SK-N-SH (cell line): ENCODE measurements at regions not wholly inside any gene's neighbourhood (a gene's known extent, or its start where the extent isn't known, plus 50 kb on each side); places are given as distances from the start of the nearest gene placed in this dataset.

Experiments
- CTCF ChIA-PET: fragments of 300-600, 350-600 bp; formaldehyde crosslinking; extraction: SDS; loops from one replicate; lab custom pipeline; 2021; lab: Yijun Ruan, JAX
- POLR2A ChIA-PET: fragments of 350-600 bp; sonication (Branson Sonifier 250); formaldehyde crosslinking; extraction: SDS; loops from one replicate; lab custom pipeline; 2020; ENCODE audit warnings: antibody characterized with exemption, inconsistent platforms; lab: Yijun Ruan, JAX
- DNase-seq: peaks from one replicate; pipeline ENCODE4 v3.0.0; 2012
- H2AFZ ChIP-seq: fragments of 200-600 bp; sonication (generic); 2 replicates; pipeline ENCODE4 v1.8.1; 2016; ENCODE audit warnings: antibody characterized with exemption, mild to moderate bottlenecking, low read depth
- H3F3A ChIP-seq: fragments of 200-600 bp; sonication (generic); replicated peaks from 2 replicates; pipeline ENCODE3; 2016; ENCODE audit warnings: antibody characterized with exemption, mild to moderate bottlenecking; ENCODE audit not compliant: insufficient read depth
- H3K27ac ChIP-seq, 2 experiments: fragments of 200-500 bp in 1 of 2; fragments of 200-600 bp in 1 of 2; sonication (Bioruptor generic) in 1 of 2; sonication (generic), shearing (Covaris generic) in 1 of 2; 2 replicates each; pipeline versions ENCODE4 v1.5.1 to v1.6.1; 2014 to 2016; ENCODE audit warnings: low read depth in 2 of 2, inconsistent platforms in 1 of 2, low read length in 1 of 2, mild to moderate bottlenecking in 1 of 2, mixed read lengths in 1 of 2
- H3K27me3 ChIP-seq: fragments of 200-600 bp; sonication (generic), shearing (Covaris generic); 2 replicates; pipeline ENCODE4 v1.6.1; 2016; ENCODE audit warnings: mixed run types; ENCODE audit not compliant: insufficient read depth
- H3K36me3 ChIP-seq, 2 experiments: fragments of 200-500 bp in 1 of 2; fragments of 200-600 bp in 1 of 2; sonication (Bioruptor generic) in 1 of 2; sonication (generic) in 1 of 2; replicated peaks in 1 of 2; 2 replicates each; pipeline versions ENCODE3 to v1.5.1; 2014 to 2016; ENCODE audit warnings: low read length in 1 of 2, mild to moderate bottlenecking in 1 of 2; ENCODE audit not compliant: insufficient read depth in 2 of 2, control insufficient read depth in 1 of 2
- H3K4me1 ChIP-seq, 2 experiments: fragments of 200-500 bp in 1 of 2; fragments of 200-600 bp in 1 of 2; sonication (Bioruptor generic) in 1 of 2; sonication (generic), shearing (Covaris generic) in 1 of 2; 2 replicates each; pipeline versions ENCODE4 v1.5.1 to v1.6.1; 2014 to 2016; ENCODE audit warnings: low read depth in 1 of 2, low read length in 1 of 2, mixed run types in 1 of 2; ENCODE audit not compliant: insufficient read depth in 2 of 2, control insufficient read depth in 1 of 2
- H3K4me2 ChIP-seq: fragments of 200-600 bp; sonication (generic), shearing (Covaris generic); 2 replicates; pipeline ENCODE4 v1.6.1; 2017; ENCODE audit warnings: mixed run types
- H3K4me3 ChIP-seq, 2 experiments: fragments of 200-500 bp in 1 of 2; fragments of 200-600 bp in 1 of 2; sonication (Bioruptor generic) in 1 of 2; sonication (generic), shearing (Covaris generic) in 1 of 2; 2 replicates each; pipeline versions ENCODE4 v1.5.1 to v1.8.1; 2014 to 2016; ENCODE audit warnings: low read depth in 2 of 2, inconsistent platforms in 1 of 2, low read length in 1 of 2, mild to moderate bottlenecking in 1 of 2, mixed read lengths in 1 of 2, moderate library complexity in 1 of 2
- H3K79me2 ChIP-seq: fragments of 200-600 bp; sonication (generic); 2 replicates; pipeline ENCODE4 v1.8.1; 2017; ENCODE audit warnings: mild to moderate bottlenecking; ENCODE audit not compliant: insufficient read depth
- H3K9ac ChIP-seq: fragments of 200-600 bp; sonication (generic); 2 replicates; pipeline ENCODE4 v1.6.1; 2017; ENCODE audit warnings: mixed run types
- H3K9me2 ChIP-seq: fragments of 200-600 bp; sonication (generic); 2 replicates; pipeline ENCODE4 v1.6.1; 2017; ENCODE audit warnings: mixed run types
- H3K9me3 ChIP-seq: fragments of 200-600 bp; sonication (generic); 2 replicates; pipeline ENCODE4 v1.6.1; 2017; ENCODE audit warnings: mixed run types, mild to moderate bottlenecking, moderate library complexity
- H4K20me1 ChIP-seq: fragments of 200-600 bp; sonication (generic); 2 replicates; pipeline ENCODE4 v1.6.1; 2017; ENCODE audit warnings: mild to moderate bottlenecking, mixed run types; ENCODE audit not compliant: insufficient read depth
- CHD2 ChIP-seq: fragments of 150-350 bp; IDR thresholded peaks from 2 replicates; pipeline ENCODE4 v1.6.1; 2018; ENCODE audit warnings: low read length; ENCODE audit not compliant: partially characterized antibody
- ELF1 ChIP-seq: IDR thresholded peaks from 2 replicates; pipeline ENCODE4 v1.4.0; 2012
- EZH2phosphoT487 ChIP-seq: fragments of 200-600 bp; sonication (generic); IDR thresholded peaks from 2 replicates; pipeline ENCODE4 v1.6.1; 2017; ENCODE audit warnings: low read depth, mixed run types, mild to moderate bottlenecking, antibody characterized with exemption, moderate library complexity, borderline replicate concordance
- FOXJ3 ChIP-seq: sonication (generic); formaldehyde crosslinking; IDR thresholded peaks from 2 replicates; pipeline ENCODE4 v1.5.1; 2020; ENCODE audit warnings: mild to moderate bottlenecking, missing genetic modification reagents
- JUND ChIP-seq: IDR thresholded peaks from 2 replicates; pipeline ENCODE4 v1.4.0; 2012
- MEF2A ChIP-seq: IDR thresholded peaks from 2 replicates; pipeline ENCODE4 v1.4.0; 2012; ENCODE audit warnings: low read depth, borderline replicate concordance
- NRF1 ChIP-seq: IDR thresholded peaks from 2 replicates; pipeline ENCODE4 v1.6.1; 2012; ENCODE audit warnings: low read depth, mild to moderate bottlenecking, low read length
- RXRA ChIP-seq: IDR thresholded peaks from 2 replicates; pipeline ENCODE4 v1.4.0; 2012; ENCODE audit warnings: low read depth, mild to moderate bottlenecking, borderline replicate concordance
- SIN3A ChIP-seq: IDR thresholded peaks from 2 replicates; pipeline ENCODE4 v1.6.1; 2012; ENCODE audit warnings: low read depth, mild to moderate bottlenecking, low read length, moderate library complexity, borderline replicate concordance
- TCF12 ChIP-seq: IDR thresholded peaks from 2 replicates; pipeline ENCODE4 v1.4.0; 2012
- TEAD4 ChIP-seq: IDR thresholded peaks from 2 replicates; pipeline ENCODE4 v1.4.0; 2012; ENCODE audit warnings: mild to moderate bottlenecking, borderline replicate concordance; ENCODE audit not compliant: insufficient read depth
- YY1 ChIP-seq: IDR thresholded peaks from 2 replicates; pipeline ENCODE4 v1.4.0; 2012; ENCODE audit warnings: low read depth, mild to moderate bottlenecking
- WGBS: methylation state at CpG from one replicate; pipeline ENCODE4 v1.1.6; 2017; ENCODE audit warnings: low lambda C conversion rate; 5-methylcytosine and 5-hydroxymethylcytosine counted together
- TF ChIP-seq, protein P1 (sequence below): fragments of 150-350 bp; IDR thresholded peaks from 2 replicates; pipeline ENCODE4 v1.6.1; 2016; ENCODE audit warnings: mild to moderate bottlenecking, low read depth, low read length
- TF ChIP-seq, protein P2 (sequence below): IDR thresholded peaks from 2 replicates; pipeline ENCODE4 v1.4.0; 2012; ENCODE audit warnings: low read depth, borderline replicate concordance
- TF ChIP-seq, protein P3 (sequence below): IDR thresholded peaks from 2 replicates; pipeline ENCODE4; 2012
- TF ChIP-seq, protein P4 (sequence below): IDR thresholded peaks from 2 replicates; pipeline ENCODE4 v1.6.1; 2012; ENCODE audit warnings: mild to moderate bottlenecking, low read depth, low read length, moderate library complexity
- TF ChIP-seq, protein P5 (sequence below): fragments of 150-350 bp; IDR thresholded peaks from 2 replicates; pipeline ENCODE4 v1.6.1; 2017; ENCODE audit warnings: antibody characterized with exemption, low read length, low read depth, borderline replicate concordance
- TF ChIP-seq, protein P6 (sequence below): fragments of 200-600 bp; sonication (generic); IDR thresholded peaks from 2 replicates; pipeline ENCODE4 v1.6.1; 2017; ENCODE audit warnings: antibody characterized with exemption, mild to moderate bottlenecking, moderate library complexity
- TF ChIP-seq, protein P7 (sequence below): IDR thresholded peaks from 2 replicates; pipeline ENCODE4 v1.4.0; 2012; ENCODE audit warnings: low read depth, borderline replicate concordance
- TF ChIP-seq, protein P8 (sequence below): IDR thresholded peaks from 2 replicates; pipeline ENCODE4 v1.4.0; 2012; ENCODE audit warnings: low read depth

DNA sequence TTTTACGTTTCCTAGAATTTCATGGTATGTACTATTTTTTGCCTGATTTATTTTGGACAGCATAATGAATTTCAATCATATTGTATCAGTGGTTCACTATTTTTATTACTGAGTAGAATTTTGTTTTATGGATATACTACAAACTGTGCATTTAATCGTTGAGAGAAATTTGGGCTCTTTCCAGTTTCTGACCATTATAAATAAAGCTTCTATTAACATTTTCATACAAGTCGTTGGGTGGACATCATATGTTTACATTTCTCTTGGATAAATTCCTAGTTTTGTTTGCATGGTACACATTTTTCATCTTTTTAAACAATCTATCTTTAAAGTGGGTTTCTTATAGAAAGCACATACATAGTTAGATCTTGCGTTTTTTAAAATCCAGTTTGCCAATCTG lies 472.7 kb upstream of the MAGEB18 start:
- H4K20me1 ChIP-seq = no peaks in the 10 kb centered on the region
- H3K9me2 ChIP-seq = no peaks in the 10 kb centered on the region
- no peaks in the 10 kb centered on the region for H3F3A ChIP-seq
- no peak overlapping the region for H3K4me3 ChIP-seq
- 2% methylated on average over 4 of the region's 4 CpGs for WGBS
- no peaks in the 10 kb centered on the region for H3K27me3 ChIP-seq
- no peak for DNase-seq
- TF ChIP-seq, protein P1, sequence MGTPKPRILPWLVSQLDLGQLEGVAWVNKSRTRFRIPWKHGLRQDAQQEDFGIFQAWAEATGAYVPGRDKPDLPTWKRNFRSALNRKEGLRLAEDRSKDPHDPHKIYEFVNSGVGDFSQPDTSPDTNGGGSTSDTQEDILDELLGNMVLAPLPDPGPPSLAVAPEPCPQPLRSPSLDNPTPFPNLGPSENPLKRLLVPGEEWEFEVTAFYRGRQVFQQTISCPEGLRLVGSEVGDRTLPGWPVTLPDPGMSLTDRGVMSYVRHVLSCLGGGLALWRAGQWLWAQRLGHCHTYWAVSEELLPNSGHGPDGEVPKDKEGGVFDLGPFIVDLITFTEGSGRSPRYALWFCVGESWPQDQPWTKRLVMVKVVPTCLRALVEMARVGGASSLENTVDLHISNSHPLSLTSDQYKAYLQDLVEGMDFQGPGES = no peak
- TF ChIP-seq MEF2A = no peak
- TF ChIP-seq RXRA = no peak
- TF ChIP-seq JUND = no peak
- TF ChIP-seq YY1 = no peak
- TF ChIP-seq EZH2phosphoT487 = no peak
- TF ChIP-seq, protein P2, sequence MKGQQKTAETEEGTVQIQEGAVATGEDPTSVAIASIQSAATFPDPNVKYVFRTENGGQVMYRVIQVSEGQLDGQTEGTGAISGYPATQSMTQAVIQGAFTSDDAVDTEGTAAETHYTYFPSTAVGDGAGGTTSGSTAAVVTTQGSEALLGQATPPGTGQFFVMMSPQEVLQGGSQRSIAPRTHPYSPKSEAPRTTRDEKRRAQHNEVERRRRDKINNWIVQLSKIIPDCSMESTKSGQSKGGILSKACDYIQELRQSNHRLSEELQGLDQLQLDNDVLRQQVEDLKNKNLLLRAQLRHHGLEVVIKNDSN = no peak
- TF ChIP-seq, protein P3, sequence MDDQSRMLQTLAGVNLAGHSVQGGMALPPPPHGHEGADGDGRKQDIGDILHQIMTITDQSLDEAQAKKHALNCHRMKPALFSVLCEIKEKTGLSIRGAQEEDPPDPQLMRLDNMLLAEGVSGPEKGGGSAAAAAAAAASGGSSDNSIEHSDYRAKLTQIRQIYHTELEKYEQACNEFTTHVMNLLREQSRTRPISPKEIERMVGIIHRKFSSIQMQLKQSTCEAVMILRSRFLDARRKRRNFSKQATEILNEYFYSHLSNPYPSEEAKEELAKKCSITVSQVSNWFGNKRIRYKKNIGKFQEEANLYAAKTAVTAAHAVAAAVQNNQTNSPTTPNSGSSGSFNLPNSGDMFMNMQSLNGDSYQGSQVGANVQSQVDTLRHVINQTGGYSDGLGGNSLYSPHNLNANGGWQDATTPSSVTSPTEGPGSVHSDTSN = no peak
- TF ChIP-seq TEAD4 = no peak
- TF ChIP-seq, protein P4, sequence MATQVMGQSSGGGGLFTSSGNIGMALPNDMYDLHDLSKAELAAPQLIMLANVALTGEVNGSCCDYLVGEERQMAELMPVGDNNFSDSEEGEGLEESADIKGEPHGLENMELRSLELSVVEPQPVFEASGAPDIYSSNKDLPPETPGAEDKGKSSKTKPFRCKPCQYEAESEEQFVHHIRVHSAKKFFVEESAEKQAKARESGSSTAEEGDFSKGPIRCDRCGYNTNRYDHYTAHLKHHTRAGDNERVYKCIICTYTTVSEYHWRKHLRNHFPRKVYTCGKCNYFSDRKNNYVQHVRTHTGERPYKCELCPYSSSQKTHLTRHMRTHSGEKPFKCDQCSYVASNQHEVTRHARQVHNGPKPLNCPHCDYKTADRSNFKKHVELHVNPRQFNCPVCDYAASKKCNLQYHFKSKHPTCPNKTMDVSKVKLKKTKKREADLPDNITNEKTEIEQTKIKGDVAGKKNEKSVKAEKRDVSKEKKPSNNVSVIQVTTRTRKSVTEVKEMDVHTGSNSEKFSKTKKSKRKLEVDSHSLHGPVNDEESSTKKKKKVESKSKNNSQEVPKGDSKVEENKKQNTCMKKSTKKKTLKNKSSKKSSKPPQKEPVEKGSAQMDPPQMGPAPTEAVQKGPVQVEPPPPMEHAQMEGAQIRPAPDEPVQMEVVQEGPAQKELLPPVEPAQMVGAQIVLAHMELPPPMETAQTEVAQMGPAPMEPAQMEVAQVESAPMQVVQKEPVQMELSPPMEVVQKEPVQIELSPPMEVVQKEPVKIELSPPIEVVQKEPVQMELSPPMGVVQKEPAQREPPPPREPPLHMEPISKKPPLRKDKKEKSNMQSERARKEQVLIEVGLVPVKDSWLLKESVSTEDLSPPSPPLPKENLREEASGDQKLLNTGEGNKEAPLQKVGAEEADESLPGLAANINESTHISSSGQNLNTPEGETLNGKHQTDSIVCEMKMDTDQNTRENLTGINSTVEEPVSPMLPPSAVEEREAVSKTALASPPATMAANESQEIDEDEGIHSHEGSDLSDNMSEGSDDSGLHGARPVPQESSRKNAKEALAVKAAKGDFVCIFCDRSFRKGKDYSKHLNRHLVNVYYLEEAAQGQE = no peak
- no peak for TF ChIP-seq ELF1
- no peak for TF ChIP-seq NRF1
- TF ChIP-seq, protein P5, sequence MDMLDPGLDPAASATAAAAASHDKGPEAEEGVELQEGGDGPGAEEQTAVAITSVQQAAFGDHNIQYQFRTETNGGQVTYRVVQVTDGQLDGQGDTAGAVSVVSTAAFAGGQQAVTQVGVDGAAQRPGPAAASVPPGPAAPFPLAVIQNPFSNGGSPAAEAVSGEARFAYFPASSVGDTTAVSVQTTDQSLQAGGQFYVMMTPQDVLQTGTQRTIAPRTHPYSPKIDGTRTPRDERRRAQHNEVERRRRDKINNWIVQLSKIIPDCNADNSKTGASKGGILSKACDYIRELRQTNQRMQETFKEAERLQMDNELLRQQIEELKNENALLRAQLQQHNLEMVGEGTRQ = no peak
- TF ChIP-seq SIN3A = no peak
- TF ChIP-seq, protein P6, sequence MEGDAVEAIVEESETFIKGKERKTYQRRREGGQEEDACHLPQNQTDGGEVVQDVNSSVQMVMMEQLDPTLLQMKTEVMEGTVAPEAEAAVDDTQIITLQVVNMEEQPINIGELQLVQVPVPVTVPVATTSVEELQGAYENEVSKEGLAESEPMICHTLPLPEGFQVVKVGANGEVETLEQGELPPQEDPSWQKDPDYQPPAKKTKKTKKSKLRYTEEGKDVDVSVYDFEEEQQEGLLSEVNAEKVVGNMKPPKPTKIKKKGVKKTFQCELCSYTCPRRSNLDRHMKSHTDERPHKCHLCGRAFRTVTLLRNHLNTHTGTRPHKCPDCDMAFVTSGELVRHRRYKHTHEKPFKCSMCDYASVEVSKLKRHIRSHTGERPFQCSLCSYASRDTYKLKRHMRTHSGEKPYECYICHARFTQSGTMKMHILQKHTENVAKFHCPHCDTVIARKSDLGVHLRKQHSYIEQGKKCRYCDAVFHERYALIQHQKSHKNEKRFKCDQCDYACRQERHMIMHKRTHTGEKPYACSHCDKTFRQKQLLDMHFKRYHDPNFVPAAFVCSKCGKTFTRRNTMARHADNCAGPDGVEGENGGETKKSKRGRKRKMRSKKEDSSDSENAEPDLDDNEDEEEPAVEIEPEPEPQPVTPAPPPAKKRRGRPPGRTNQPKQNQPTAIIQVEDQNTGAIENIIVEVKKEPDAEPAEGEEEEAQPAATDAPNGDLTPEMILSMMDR = no peak
- TF ChIP-seq, protein P7, sequence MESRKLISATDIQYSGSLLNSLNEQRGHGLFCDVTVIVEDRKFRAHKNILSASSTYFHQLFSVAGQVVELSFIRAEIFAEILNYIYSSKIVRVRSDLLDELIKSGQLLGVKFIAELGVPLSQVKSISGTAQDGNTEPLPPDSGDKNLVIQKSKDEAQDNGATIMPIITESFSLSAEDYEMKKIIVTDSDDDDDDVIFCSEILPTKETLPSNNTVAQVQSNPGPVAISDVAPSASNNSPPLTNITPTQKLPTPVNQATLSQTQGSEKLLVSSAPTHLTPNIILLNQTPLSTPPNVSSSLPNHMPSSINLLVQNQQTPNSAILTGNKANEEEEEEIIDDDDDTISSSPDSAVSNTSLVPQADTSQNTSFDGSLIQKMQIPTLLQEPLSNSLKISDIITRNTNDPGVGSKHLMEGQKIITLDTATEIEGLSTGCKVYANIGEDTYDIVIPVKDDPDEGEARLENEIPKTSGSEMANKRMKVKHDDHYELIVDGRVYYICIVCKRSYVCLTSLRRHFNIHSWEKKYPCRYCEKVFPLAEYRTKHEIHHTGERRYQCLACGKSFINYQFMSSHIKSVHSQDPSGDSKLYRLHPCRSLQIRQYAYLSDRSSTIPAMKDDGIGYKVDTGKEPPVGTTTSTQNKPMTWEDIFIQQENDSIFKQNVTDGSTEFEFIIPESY = no peak
- TF ChIP-seq TCF12 = no peak
- TF ChIP-seq, protein P8, sequence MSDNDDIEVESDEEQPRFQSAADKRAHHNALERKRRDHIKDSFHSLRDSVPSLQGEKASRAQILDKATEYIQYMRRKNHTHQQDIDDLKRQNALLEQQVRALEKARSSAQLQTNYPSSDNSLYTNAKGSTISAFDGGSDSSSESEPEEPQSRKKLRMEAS = no peak
- no peak for TF ChIP-seq FOXJ3 (CRISPR knock-in tag)
- TF ChIP-seq CHD2 = no peak
- H3K36me3 ChIP-seq = no peaks in the 10 kb centered on the region
- H3K9ac ChIP-seq = no peak overlapping the region
- POLR2A ChIA-PET = no interaction called here
- H3K9me3 ChIP-seq = no peaks in the 10 kb centered on the region
- no peaks in the 10 kb centered on the region for H3K4me1 ChIP-seq
- no peak overlapping the region for H2AFZ ChIP-seq
- CTCF ChIA-PET = no interaction called here
- no peak overlapping the region for H3K4me2 ChIP-seq
- H3K79me2 ChIP-seq = no peaks in the 10 kb centered on the region
- no peak overlapping the region for H3K27ac ChIP-seq
